Heart right ventricle (tissue), 16 donors: ENCODE measurements at regions not wholly inside any gene's neighbourhood (a gene's known extent, or its start where the extent isn't known, plus 50 kb on each side); places are given as distances from the start of the nearest gene placed in this dataset.

ENCODE experiments used
- ATAC-seq, 8 donors: fragments of 200-7000 bp; cut with Tn5 transposase; one replicate each; pipeline ENCODE4 v1.9.1; 2020; ENCODE audit warnings: mild to moderate bottlenecking in 8 of 8, moderate library complexity in 8 of 8, moderate number of reproducible peaks in 1 of 8
- DNase-seq, 2 donors: peaks; one replicate each; pipeline ENCODE4 v3.0.0-alpha.2; 2020
- H3K27ac ChIP-seq, 10 donors: fragments of 200-600 bp; sonication (generic) in 2 of 10; one replicate each; pipeline versions ENCODE4 v1.5.0 to v1.8.0; 2020 to 2022; ENCODE audit warnings: mild to moderate bottlenecking in 3 of 10
- H3K27me3 ChIP-seq, 7 donors: fragments of 200-600 bp; one replicate each; pipeline ENCODE4 v1.8.0; 2021 to 2022; ENCODE audit warnings: mild to moderate bottlenecking in 2 of 7
- H3K36me3 ChIP-seq, 9 donors: fragments of 200-600 bp; sonication (generic) in 1 of 9; one replicate each; pipeline versions ENCODE4 v1.5.0 to v1.8.0; 2020 to 2022; ENCODE audit warnings: mild to moderate bottlenecking in 2 of 9
- H3K4me1 ChIP-seq, 9 donors: fragments of 200-600 bp; sonication (generic) in 1 of 9; one replicate each; pipeline versions ENCODE4 v1.5.0 to v1.8.0; 2020 to 2022; ENCODE audit warnings: mild to moderate bottlenecking in 4 of 9
- H3K4me3 ChIP-seq, 10 donors: fragments of 200-600 bp; sonication (generic) in 2 of 10; one replicate each; pipeline versions ENCODE4 v1.5.0 to v1.8.0; 2020 to 2022; ENCODE audit warnings: mild to moderate bottlenecking in 7 of 10, moderate library complexity in 2 of 10
- H3K9me3 ChIP-seq, 11 donors: fragments of 200-600 bp in 10 of 11; sonication (generic) in 2 of 11; one replicate each; pipeline versions ENCODE4 v1.5.0 to v1.8.0; 2013 to 2022; ENCODE audit warnings: mild to moderate bottlenecking in 2 of 11, control low read depth in 1 of 11, moderate library complexity in 1 of 11
- CTCF ChIP-seq, 9 donors: fragments of 200-600 bp; sonication (generic) in 2 of 9; IDR thresholded peaks; one replicate each; pipeline versions ENCODE4 v1.5.0 to v1.8.0; 2021 to 2022; ENCODE audit warnings: antibody characterized with exemption in 9 of 9, mild to moderate bottlenecking in 5 of 9, moderate library complexity in 1 of 9
- WGBS, 2 donors: extraction: QIAGEN DNeasy Blood & Tissue Kit; methylation state at CpG; one replicate each; pipeline ENCODE4 v1.1.7; 2013; ENCODE audit warnings: inconsistent platforms in 1 of 2; 5-methylcytosine and 5-hydroxymethylcytosine counted together
- intact Hi-C, 10 donors: fragments of 100-400 bp; cut with DNase I; formaldehyde crosslinking; loops; one replicate each; pipeline versions ENCODE4 v1.11.1 to v1.14.2; 2022
- donor health status: Arrhythmogenic right ventricular cardiomyopathy.
- donor health status: ischemic (EF 13 %, LVEDD 7.1; RV severe dilation, severe dysfunction).
- donor health status: healthy with polysubstance abuse.
- donor health status: DM: no; HTN: yes; CAD: no.
- donor health status: DM: no; HTN: no; CAD: no.
- donor health status: ischemic (EF 25% LVEDD 6.9; RV normal size, moderate dysfunction).
- donor health status: ischemic (EF 25% LVEDD 5.7; RV mildly dilated, moderate dysfunction).
- donor health status: healthy.
- donor health status: DM: yes; HTN: yes; CAD: no.
- donor health status: Ischemic cardiomyopathy.
- donor health status: ischemic (EF 35%, LVEDD 5.7; RV mildly dilated, moderate dysfunction).
- donor health status: nonischemic (EF 11% LVEDD 7.7; RV severe dilation, severe dysfunction).
- donor health status: DM: yes; HTN: yes; CAD: no.
- donor health status: PGD.
- donor health status: ischemic (EF 29% LVEDD 5.4; RV normal size, mild dysfunction).
- donor health status: nonischemic (EF 23%, LVEDD 6.1; RV moderate dilation, normal function).

GRCh38 chr11:16512899-16513241, 156.5 kb upstream of the SOX6 start:
- H3K4me1 ChIP-seq = peaks cover 0 to 23% (median 0%) of the 10 kb centered on the region in 9 donors
- H3K36me3 ChIP-seq = no peaks in the 10 kb centered on the region
- DNase-seq = no peak
- intact Hi-C loops = no loop called here
- peaks cover 0 to 3% (median 0%) of the 10 kb centered on the region in 11 donors for H3K9me3 ChIP-seq
- no peak overlapping the region for H3K27ac ChIP-seq
- no peak for TF ChIP-seq CTCF (IDR thresholded peaks at IDR 0.05)
- H3K27me3 ChIP-seq = no peaks in the 10 kb centered on the region
- no peak overlapping the region for H3K4me3 ChIP-seq
- no peak for ATAC-seq

GRCh38 chr11:16512198-16512898, 156.0 kb upstream of the SOX6 start:
- Histone ChIP-seq H3K27me3 (no peaks in the 10 kb centered on the region), H3K4me1 (peaks cover 0 to 23% (median 0%) of the 10 kb centered on the region in 9 donors), H3K4me3 (no peak overlapping the region), H3K27ac (peak overlapping the region in 2 of 10 donors; percentile 19 to 42), H3K9me3 (peaks cover 0 to 8% (median 0%) of the 10 kb centered on the region in 11 donors), H3K36me3 (no peaks in the 10 kb centered on the region)
- intact Hi-C loops = no loop called here
- DNase-seq = no peak
- ATAC-seq = no peak
- 79 to 86% methylated on average over 2 of the region's 2 CpGs for WGBS, 2 donors
- TF ChIP-seq CTCF (IDR thresholded peaks at IDR 0.05) = no peak

- intact Hi-C loops = no loop called here
Observed at GRCh38 chr11:16511116-16512114, 155.1 kb upstream of the SOX6 start.

More at GRCh38 chr11:16511116-16512114, 155.1 kb upstream of the SOX6 start:
- Histone ChIP-seq H3K27me3 (no peaks in the 10 kb centered on the region), H3K4me1 (peaks cover 0 to 23% (median 0%) of the 10 kb centered on the region in 9 donors), H3K4me3 (no peak overlapping the region), H3K36me3 (no peaks in the 10 kb centered on the region), H3K27ac (peak overlapping the region in 2 of 10 donors; percentile 42), H3K9me3 (peaks cover 0 to 11% (median 0%) of the 10 kb centered on the region in 11 donors)
- no peak for TF ChIP-seq CTCF (IDR thresholded peaks at IDR 0.05)
- ATAC-seq (peak in 2 of 8 donors; percentile 62 to 66), DNase-seq (no peak)
- WGBS, 2 donors = 93 to 97% methylated on average over 2 of the region's 2 CpGs
